ENCODE measurements at regions not wholly inside any gene's neighbourhood (a gene's known extent, or its start where the extent isn't known, plus 50 kb on each side); places are given as distances from the start of the nearest gene placed in this dataset.
"Not testable (repeated sequence)": the region's sequence is repeated elsewhere in the genome, so short reads cannot be mapped to it uniquely, and the experiment has no call there.

- no peak for DNase-seq
- Histone ChIP-seq H3K9me3 (ENCODE audit: control insufficient read depth in 2 of 3, insufficient read depth in 1 of 3, low read length in 3 of 3) (no peaks in the 10 kb centered on the region), H3K9ac (ENCODE audit: low read length in 3 of 3) (no peak overlapping the region), H3K36me3 (ENCODE audit: control insufficient read depth in 2 of 3, insufficient read depth in 3 of 3, low read length in 3 of 3) (no peaks in the 10 kb centered on the region), H3K4me3 (ENCODE audit: low read length in 3 of 3) (no peak overlapping the region), H3K4me1 (ENCODE audit: control insufficient read depth in 2 of 3, insufficient read depth in 2 of 3, low read depth in 1 of 3, low read length in 3 of 3) (no peaks in the 10 kb centered on the region), H3K27ac (ENCODE audit: low read depth in 2 of 2, low read length in 2 of 2) (no peak overlapping the region), H3K27me3 (ENCODE audit: control insufficient read depth, insufficient read depth, low read length) (no peaks in the 10 kb centered on the region)
- intact Hi-C loops (cut with DNase I) = no loop called here
- no peak for FAIRE-seq
- TF ChIP-seq, protein P1, sequence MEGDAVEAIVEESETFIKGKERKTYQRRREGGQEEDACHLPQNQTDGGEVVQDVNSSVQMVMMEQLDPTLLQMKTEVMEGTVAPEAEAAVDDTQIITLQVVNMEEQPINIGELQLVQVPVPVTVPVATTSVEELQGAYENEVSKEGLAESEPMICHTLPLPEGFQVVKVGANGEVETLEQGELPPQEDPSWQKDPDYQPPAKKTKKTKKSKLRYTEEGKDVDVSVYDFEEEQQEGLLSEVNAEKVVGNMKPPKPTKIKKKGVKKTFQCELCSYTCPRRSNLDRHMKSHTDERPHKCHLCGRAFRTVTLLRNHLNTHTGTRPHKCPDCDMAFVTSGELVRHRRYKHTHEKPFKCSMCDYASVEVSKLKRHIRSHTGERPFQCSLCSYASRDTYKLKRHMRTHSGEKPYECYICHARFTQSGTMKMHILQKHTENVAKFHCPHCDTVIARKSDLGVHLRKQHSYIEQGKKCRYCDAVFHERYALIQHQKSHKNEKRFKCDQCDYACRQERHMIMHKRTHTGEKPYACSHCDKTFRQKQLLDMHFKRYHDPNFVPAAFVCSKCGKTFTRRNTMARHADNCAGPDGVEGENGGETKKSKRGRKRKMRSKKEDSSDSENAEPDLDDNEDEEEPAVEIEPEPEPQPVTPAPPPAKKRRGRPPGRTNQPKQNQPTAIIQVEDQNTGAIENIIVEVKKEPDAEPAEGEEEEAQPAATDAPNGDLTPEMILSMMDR (IDR thresholded peaks at IDR 0.05; ENCODE audit: borderline replicate concordance, extremely low read depth, insufficient read depth) = no peak
These were observed 61.5 kb upstream of the TSC22D1 start for GRCh38 chr13:44637581-44637980.

DNA sequence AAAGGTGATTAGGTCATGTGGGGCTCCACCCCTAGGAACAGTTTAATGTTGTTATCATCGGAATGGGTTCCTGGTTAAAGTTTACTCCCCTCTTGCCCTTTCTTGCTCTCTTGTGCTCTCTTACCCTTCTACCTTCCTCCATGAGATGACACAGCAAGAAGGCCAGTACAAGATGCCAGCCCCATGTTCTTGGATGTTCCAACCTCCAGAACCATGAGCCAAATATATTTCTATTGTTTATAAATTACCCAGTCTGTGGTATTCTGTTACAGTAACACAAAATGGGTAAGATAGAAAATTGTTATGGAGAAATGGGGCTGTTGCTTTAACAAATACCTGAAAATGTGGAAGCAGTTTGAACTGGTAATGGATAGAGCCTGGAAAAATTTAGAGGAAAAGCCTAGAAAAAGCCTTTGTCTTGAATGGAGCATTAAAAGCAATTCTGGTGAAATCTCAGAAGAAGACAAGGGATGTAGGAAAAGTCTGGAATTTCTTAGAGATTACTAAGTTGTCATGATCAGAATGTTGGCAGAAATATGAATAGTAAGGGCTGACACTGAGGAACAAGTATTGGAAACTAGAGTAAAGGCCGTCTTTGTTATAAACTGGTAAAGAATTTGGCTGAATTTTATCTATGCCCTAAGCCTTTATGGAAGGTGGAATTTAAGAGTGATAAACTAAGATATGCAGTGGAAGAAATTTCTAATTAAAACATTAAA is 53.5 kb upstream of the TSC22D1 start:
- no peaks in the 10 kb centered on the region for H3K9me3 ChIP-seq (ENCODE audit: control insufficient read depth in 2 of 3, insufficient read depth in 1 of 3, low read length in 3 of 3)
- no peak overlapping the region for H3K27ac ChIP-seq (ENCODE audit: low read depth in 2 of 2, low read length in 2 of 2)
- no peaks in the 10 kb centered on the region for H3K36me3 ChIP-seq (ENCODE audit: control insufficient read depth in 2 of 3, insufficient read depth in 3 of 3, low read length in 3 of 3)
- intact Hi-C loops (cut with DNase I) = no loop called here
- no peak overlapping the region for H3K9ac ChIP-seq (ENCODE audit: low read length in 3 of 3)
- DNase-seq = no peak
- TF ChIP-seq, protein P1 (IDR thresholded peaks at IDR 0.05; ENCODE audit: borderline replicate concordance, extremely low read depth, insufficient read depth) = no peak
- no peak for FAIRE-seq
- H3K4me1 ChIP-seq (ENCODE audit: control insufficient read depth in 2 of 3, insufficient read depth in 2 of 3, low read depth in 1 of 3, low read length in 3 of 3) = no peaks in the 10 kb centered on the region
- H3K27me3 ChIP-seq (ENCODE audit: control insufficient read depth, insufficient read depth, low read length) = no peaks in the 10 kb centered on the region
- no peak overlapping the region for H3K4me3 ChIP-seq (ENCODE audit: low read length in 3 of 3)

- intact Hi-C loops (cut with DNase I); H3K4me1 ChIP-seq (ENCODE audit: control insufficient read depth in 2 of 3, insufficient read depth in 2 of 3, low read depth in 1 of 3, low read length in 3 of 3); H3K9ac ChIP-seq (ENCODE audit: low read length in 3 of 3); H3K27ac ChIP-seq (ENCODE audit: low read depth in 2 of 2, low read length in 2 of 2); H3K9me3 ChIP-seq (ENCODE audit: control insufficient read depth in 2 of 3, insufficient read depth in 1 of 3, low read length in 3 of 3); H3K4me3 ChIP-seq (ENCODE audit: low read length in 3 of 3); H3K36me3 ChIP-seq (ENCODE audit: control insufficient read depth in 2 of 3, insufficient read depth in 3 of 3, low read length in 3 of 3); H3K27me3 ChIP-seq (ENCODE audit: control insufficient read depth, insufficient read depth, low read length); FAIRE-seq; DNase-seq: not testable (repeated sequence)
These were observed 52.7 kb upstream of the TSC22D1 start for GRCh38 chr13:44628826-44629225.

DNA sequence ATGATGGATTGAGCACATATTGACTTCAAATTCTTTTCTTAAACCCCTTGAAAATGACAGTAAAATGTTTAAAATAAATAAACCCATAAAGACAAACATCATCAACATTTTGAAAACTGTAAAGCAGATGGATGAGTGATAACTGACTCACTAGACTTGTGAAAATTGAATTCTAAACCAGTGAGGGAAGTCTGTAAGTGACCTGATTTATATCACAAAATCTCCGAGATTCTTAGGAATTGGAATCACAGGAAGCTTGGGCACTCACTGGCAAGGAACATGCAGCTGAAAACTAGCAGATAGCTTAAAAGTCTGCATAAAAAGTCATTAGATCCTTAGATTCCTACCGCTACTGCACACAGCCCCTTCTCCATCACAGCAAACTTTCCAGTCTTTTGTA is 51.3 kb upstream of the TSC22D1 start:
- Histone ChIP-seq H3K9me3 (ENCODE audit: control insufficient read depth in 2 of 3, insufficient read depth in 1 of 3, low read length in 3 of 3) (no peaks in the 10 kb centered on the region), H3K4me3 (ENCODE audit: low read length in 3 of 3) (no peak overlapping the region), H3K4me1 (ENCODE audit: control insufficient read depth in 2 of 3, insufficient read depth in 2 of 3, low read depth in 1 of 3, low read length in 3 of 3) (no peaks in the 10 kb centered on the region), H3K9ac (ENCODE audit: low read length in 3 of 3) (no peak overlapping the region), H3K27me3 (ENCODE audit: control insufficient read depth, insufficient read depth, low read length) (no peaks in the 10 kb centered on the region), H3K27ac (ENCODE audit: low read depth in 2 of 2, low read length in 2 of 2) (no peak overlapping the region), H3K36me3 (ENCODE audit: control insufficient read depth in 2 of 3, insufficient read depth in 3 of 3, low read length in 3 of 3) (no peaks in the 10 kb centered on the region)
- FAIRE-seq (no peak), DNase-seq (no peak)
- intact Hi-C loops (cut with DNase I) = no loop called here
- TF ChIP-seq, protein P1 (IDR thresholded peaks at IDR 0.05; ENCODE audit: borderline replicate concordance, extremely low read depth, insufficient read depth) = no peak

All from kidney (tissue), 13 donors.